H1 (cell line): ENCODE measurements at regions not wholly inside any gene's neighbourhood (a gene's known extent, or its start where the extent isn't known, plus 50 kb on each side); places are given as distances from the start of the nearest gene placed in this dataset.

ENCODE experiments used
- HDAC6 ChIP-seq: IDR thresholded peaks from one replicate; pipeline ENCODE4 v1.7.1; 2012; ENCODE audit warnings: low read depth, mild to moderate bottlenecking, inconsistent platforms, low read length, moderate library complexity
- MAFK ChIP-seq: IDR thresholded peaks from 2 replicates; pipeline ENCODE4 v1.6.1; 2012; ENCODE audit warnings: low read depth, mild to moderate bottlenecking, improper control_type of control experiment, low read length
- NANOG ChIP-seq: IDR thresholded peaks from 2 replicates; pipeline ENCODE4 v1.6.1; 2011; ENCODE audit warnings: low read length, low read depth, mild to moderate bottlenecking, inconsistent platforms; ENCODE audit not compliant: insufficient read depth, poor library complexity, severe bottlenecking
- POLR2AphosphoS5 ChIP-seq: IDR thresholded peaks from 2 replicates; pipeline ENCODE4 v1.6.1; 2011; ENCODE audit warnings: low read depth, low read length
- TAF1 ChIP-seq: IDR thresholded peaks from 2 replicates; pipeline ENCODE4 v1.6.1; 2011; ENCODE audit warnings: mild to moderate bottlenecking, low read depth, low read length

DNA sequence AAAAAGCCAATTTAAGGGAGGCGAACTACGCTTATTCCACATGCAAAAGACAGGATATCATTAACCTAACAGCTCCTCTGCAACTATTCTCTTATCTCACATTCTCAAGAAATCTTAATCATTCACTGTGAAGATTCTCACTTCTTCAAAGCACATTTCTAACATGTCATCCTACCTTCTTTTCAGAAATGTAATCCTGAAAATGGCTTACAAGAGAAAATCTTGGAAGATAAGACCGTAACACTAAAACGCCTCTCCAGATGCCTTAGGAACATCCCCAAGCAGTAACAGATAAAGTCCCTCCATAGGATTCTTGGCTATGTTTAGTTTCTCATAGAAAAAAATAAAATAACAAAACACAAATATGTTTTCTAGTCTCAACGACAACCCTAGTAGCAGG, 373.9 kb upstream of the CNTNAP5 start (continued):
- no peak for TF ChIP-seq HDAC6
- no peak for TF ChIP-seq TAF1
- no peak for TF ChIP-seq MAFK
- TF ChIP-seq NANOG: no peak
- TF ChIP-seq POLR2AphosphoS5: no peak
